GM21619 (cell line): ENCODE measurements at regions not wholly inside any gene's neighbourhood (a gene's known extent, or its start where the extent isn't known, plus 50 kb on each side); places are given as distances from the start of the nearest gene placed in this dataset.
"Not testable (repeated sequence)": the region's sequence is repeated elsewhere in the genome, so short reads cannot be mapped to it uniquely, and the experiment has no call there.

ENCODE experiments used
- ATAC-seq: cut with Tn5 transposase; IDR thresholded peaks from one replicate; pipeline ENCODE4 v1.9.1; 2021; ENCODE audit not compliant: unreplicated experiment

DNA sequence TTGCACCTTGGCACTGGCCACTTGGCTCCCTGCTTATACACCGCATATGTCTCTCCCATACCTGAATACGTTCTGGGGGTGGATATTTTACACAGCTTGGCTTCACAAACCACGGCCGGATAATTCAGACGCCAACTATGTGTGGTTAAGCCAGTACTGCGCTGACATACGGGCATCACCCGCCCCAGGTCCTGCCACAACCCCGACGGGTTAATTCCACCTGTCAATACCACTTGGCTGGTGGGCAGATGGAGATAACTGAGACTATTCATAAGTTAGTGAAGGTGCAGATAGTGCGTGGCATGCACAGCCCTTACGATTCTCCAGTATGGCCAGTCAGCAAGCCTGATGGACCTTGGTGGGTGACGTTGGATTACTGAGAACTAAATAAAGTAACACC is 696.3 kb upstream of the AGA start:
- ATAC-seq = no peak

DNA sequence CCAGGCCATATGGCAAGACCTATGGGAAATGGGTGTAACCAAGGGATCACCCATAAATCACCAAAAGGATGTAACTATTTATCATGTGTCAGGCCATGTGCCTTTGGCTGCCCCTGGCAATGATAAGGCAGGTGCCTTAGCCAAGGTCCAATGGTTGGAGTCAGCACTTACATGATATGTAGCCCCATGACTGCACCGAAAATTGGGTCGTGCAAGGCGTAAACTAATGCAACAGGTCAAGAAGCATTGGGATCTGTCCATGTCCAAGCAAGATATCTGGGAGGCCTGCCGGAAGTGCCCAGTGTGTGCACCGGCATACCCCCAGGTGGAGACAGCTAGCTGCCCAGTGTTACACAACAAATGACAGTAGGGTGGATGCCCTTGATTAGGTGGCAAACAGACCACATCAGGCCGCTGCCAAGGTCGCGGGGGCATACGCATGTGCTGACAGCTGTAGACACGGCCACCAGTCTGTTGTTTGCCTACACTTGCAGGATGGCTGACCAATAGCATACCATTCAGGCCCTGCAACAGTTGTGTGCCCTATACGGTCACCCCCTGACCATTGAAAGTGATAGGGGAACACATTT is 698.2 kb upstream of the AGA start:
- no peak for ATAC-seq

DNA sequence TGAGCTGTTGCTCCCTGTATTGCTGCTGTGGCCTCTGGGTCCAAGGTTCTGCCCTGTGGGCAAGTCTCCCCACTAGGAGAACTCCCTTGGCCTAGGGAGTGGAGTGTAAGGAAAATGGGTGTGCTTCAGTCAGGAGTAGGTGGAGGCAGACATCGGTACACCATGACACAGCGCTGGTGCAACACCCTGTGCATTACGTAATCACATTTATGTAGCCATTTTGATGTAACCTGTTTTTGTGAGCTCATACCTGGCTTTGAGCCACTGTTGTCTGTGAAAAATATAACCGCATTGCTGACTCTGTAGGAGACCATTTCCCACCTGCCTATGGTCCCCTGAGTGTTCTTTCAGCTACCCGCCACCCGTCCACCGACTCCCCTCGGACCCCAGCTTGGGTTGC is 700.5 kb upstream of the AGA start:
- ATAC-seq = no peak

DNA sequence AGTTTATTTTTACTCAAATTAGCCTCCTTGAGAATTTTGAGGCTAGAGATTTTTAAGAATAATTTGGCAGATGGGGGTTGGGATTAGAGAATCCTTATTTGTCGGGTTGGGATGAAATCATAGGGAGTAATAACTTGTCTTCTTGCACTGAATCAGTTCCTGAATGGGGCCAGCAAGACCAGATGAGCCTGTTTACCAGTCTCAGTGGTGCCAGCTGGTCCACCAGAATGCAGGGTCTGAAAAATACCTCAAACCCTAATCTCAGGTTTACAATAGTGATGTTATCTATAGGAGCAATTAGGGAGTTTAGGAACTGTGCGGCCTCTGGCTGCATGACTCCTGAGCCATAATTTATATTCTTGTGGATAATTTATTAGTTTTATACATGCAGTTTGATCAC is 705.9 kb upstream of the AGA start:
- ATAC-seq = no peak

DNA sequence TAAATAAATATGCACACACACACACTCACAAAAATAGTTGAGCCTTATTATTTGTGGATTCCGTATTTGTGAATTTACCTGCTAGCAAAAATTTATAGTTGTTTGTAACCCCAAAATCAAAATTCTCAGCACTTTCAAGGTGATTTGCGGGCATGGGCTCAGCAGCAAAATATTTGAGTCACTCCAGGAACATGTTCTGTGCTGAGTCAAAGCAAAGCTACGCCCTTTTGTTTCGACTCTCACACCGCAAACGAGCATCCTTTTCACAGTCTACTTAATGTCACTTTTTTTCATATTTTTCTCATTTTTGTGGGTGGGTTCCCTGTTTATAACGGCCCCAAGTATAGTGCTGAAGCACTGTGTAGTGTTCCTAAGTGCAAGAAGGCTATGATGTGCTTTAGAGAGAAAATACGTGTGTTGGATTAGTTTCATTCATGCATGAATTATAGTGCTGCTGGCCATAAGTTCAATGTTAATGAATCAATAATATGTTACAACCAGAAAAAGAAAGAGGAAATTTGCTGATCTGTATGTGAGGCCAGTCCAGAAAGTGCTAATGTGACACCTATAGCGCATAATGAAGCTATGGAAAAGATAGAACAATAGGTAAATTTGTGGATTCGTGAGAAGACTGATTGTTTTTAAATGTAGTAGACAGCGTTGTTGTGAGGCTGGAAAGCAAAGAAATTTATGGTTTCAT is 723.2 kb upstream of the AGA start:
- ATAC-seq = no peak

DNA sequence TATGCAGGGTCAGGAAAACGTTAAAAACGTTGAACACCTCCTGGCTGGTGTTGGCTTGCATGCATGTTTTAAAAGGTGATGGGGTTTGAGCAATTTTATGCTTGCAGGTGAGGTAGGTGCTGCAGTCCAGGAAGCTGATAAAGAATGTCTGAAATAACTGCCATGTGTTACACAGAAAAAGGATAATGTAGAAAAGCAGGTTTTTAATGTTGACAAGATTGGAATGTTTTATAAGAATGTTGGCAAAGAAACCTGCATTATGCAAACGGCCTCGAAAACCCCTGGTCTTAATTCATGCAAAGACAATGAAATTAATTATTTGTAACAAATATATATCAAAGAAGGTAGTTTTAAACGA is 723.7 kb upstream of the AGA start:
- no peak for ATAC-seq

DNA sequence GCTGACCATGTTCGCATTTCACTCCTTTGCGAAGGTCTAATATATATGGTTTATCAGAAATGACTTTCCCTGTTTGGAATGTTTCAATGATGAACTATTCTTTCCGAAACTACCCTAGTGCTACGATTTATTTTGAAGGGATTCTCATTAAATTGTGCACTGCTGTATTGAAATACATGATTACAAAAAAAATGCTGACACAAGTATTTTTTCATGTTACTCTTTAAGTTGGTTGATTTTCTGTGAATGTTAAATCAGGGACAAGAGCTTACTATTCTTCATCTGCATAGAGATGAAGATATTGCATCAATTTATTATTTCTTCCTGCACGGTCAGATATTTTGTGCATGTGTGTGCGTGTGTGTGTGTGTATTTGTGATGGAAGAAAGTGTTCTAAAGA is 731.5 kb upstream of the AGA start:
- ATAC-seq = no peak

DNA sequence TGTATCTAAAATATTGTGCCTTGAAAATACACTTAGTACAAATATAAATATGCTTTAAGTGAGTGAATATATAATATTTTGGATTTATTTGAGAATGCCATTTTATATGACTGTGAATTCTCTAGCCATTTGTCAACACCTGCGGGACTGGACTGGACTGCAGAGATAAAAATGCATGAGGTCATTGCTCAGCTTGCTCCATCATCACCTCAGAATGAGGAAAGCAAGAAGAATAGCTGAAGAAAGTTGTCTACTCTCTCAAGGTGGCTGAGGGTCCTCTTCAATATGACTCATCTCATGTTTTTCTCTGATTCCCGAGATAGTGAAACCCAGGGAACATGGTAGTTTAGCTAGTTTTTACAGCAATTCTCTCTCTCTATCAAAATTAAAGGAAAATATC is 732.5 kb upstream of the AGA start:
- ATAC-seq = no peak

DNA sequence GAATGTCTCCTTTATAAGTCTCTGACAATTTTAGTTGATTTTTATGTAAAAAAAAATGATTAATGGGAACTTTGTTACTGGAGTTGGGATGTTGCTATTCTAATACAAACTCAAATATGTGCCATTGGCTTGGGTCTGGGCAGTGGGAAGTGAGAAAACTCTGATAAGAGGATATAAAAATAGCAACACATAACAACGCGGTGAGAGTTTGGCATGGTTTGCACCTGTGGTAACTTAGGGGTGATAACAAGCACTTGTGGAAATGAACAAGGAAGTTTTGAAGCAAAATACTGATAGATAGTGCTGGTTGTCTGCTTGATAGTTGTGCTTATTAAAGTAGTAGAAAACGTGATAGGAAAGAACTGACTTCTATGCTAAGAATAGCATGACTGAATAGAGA is 743.3 kb upstream of the AGA start:
- ATAC-seq = no peak

DNA sequence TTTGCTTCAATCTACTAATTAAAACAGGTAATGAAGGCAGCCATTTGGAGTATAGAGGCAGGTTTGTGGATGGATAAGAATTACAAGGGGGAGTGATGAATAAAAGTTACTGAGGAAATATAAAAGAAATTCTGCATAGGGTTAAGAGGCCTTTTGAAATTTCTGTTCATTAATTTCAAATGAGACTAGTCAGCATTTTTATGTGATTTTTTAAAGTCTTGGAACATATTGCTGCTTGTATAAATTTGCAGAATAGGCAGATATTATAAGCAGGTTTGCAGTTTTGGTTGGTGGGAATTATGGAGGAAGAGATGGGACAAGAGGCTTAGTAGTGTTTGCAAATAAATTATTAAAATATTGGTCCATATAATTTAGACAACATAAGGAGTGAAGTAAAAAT is 750.4 kb upstream of the AGA start:
- ATAC-seq = no peak

DNA sequence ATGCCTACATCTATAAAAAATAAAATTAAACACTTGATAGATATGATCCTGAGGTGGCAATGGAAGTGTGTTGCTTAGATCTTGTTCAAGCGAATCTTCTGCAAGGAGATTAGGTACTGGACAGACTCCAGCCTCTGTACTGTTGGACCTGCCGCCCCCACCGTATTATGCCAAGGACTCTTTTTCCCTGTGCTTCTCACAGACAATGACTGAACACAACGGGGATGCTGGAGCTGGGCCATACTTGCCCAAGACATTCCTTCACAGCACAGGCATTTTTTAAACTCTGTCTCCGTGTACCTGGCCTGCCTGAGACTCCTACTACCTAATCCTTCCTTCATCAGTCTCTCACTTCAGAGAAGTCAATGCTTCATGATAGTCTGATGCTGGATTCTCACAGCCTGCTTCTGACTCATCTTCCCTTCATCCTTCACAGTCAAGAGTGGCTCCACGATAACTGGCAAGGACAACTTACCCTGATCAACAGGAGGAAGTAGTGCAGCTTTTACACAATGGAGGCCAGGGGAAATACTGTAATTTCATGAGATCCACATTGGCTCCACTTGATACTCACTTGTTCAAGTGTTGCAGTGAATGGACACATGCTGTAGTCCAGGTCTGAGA is 754.6 kb upstream of the AGA start:
- no peak for ATAC-seq

DNA sequence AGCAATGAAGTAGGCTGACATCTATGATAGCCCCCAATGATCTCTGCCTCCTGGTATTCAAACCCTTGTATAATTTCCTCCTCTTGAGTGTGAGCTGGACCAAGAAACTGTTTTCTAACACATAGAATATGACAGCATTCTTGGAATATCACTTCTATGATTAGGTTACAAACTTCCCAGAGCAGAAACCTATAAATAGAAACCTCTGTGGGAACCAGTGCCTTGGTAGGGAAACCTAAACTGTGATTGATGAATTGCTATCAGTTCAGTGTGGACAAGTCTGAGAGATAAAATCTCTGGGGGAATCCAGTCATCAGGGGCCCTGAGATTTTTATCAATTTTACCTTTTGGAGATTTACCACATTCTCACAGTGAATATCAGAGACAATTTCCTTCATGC is 756.5 kb upstream of the AGA start:
- no peak for ATAC-seq

DNA sequence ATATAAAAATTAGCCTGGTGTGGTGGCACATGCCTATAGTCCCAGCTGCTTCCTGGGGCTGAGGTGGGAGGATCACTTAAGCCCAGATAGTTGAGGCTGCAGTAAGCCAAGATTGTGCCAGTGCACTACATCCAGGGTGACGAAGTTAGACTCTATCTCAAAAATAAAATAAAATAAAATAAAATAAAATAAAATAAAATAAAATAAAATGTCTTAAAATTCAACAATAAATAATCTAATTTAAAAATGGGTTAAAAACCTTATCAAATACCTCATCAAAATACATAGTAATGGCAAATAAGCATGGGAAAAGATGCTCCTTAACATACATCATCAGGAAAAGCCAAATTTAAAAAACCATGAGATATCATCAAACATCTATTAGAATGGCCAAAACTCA is 760.2 kb upstream of the AGA start:
- no peak for ATAC-seq

DNA sequence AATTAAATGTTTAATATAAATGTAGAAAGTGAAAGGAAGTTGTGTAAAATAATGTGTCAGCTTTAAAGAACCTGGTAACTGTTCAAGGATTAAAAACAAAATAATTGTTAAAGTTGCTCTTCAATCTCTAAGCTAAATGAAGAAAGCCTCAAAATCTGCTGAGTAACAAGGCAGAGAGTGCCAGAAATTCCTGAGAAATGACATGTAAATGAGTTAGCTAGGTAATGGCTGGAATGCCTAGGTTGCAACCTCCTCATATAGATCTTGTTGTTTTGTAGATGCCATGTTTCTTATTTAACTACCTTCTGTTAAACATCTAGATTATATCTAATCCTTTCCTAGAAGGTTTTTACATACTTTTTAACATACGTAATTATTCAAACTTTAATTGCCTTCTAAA is 763.6 kb upstream of the AGA start:
- no peak for ATAC-seq

DNA sequence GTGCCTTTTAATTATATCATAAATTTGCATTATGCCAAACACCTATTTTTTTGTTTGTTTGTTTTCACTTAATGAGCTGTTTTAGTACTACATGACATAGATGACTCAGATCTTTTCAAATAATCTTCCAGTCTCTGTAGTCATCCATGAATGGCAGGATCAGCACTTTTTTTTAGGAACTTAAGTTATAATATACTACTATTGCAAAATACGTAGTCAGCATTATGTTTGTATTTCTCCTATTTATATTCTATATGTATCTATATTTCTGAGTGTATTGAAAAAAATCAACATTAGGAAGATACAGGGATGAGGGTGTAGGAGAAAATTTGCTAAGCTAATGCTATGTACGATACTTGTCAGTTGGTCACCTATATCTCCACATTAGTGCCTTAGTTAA is 773.1 kb upstream of the AGA start:
- ATAC-seq = no peak

DNA sequence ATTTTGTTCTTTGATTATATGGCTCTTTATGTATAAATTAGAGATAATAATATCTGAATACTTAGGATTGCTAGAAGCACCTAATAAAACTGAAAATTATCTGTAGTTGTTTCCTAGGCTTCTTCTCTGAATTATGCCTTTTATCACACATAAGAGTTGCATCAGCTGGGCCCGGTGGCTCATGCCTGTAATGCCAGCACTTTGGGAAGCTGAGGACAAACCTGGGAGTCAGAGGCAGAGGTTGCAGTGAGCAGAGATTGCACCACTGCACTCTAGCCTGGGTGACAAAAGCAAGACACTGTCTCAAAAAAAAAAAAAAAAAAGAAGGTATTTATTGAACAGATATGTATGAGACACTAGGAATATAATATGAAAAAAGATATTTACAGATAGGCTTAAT is 773.5 kb upstream of the AGA start:
- no peak for ATAC-seq

DNA sequence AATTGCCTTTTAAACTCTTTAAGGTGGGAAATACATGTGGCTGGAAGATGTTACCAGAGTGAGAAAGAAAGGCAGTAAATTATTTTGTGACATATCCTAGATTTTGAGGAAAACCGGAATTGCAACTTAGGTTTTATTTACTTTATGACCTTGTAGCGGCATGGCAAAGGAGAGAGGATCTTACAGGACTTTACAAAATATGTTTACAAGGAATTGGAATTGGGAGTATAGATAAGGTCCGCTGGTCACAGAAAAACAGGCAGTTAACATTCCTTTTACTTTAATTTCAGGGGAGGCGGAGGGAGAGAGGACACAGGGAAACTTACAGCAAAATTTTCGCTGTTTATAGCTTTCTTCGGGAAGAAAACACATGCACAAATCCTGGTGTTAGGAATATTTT is 784.2 kb upstream of the AGA start:
- ATAC-seq = not testable (repeated sequence)

DNA sequence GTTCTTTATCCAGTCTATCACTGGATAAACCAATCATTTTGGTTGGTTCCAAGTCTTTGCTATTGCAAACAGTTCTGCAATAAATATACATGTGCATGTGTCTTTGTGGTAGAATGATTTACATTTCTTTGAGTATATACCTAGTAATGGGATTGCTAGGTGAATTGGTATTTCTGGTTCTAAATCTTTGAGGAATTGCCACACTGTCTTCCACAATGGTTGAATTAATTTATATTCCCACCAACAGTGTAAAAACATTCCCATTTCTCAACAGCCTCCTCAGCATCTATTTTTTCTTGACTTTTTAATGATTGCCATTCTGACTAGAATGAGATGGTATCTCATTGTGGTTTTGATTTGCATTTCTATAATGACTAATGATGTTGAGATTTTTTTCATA is 791.7 kb upstream of the AGA start:
- ATAC-seq = no peak

DNA sequence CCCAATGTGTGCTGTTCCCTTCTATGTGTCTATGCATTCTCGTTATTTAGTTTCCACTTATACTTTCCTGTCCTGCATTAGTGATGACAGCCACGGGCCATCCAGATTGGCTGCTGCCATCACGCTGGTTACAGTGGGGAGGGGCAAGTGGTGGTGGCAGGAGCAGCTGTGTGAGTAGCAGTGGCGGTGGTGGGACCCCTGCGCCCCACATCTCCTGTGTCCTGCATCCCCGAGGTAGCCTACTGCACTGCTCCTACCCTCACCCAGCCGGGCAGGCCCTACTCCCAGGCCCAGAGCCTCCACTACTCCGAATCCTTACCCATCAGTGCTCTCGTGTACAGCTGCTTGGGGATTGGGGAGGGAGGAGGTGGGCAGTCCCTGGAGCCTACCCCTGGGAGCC is 798.7 kb upstream of the AGA start:
- ATAC-seq = no peak

DNA sequence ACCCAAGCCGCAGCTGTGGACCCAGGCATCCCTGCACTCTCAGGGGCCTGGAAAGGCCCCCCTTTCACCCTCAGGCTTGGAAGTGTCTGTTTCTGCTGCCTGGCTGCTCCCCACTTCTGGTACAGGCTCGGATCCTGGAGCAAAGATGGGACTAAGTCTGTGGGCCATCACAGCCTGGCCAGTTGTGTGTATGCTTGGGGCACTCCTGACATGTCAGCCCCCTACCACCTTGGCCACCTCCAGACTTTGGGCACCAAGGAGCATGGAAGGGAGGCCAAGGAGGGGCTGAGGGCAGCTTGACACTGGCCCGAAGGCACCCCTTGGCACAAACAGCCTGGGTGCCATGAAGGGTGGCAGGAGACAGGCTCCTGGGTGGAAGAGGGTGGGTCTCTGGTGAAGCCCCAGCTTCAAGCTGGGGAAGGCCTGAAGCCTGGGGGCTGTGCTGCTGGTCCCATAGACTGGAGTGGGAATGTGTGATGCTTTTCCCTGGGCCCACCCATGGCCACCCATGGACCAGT is 799.4 kb upstream of the AGA start:
- ATAC-seq = no peak

DNA sequence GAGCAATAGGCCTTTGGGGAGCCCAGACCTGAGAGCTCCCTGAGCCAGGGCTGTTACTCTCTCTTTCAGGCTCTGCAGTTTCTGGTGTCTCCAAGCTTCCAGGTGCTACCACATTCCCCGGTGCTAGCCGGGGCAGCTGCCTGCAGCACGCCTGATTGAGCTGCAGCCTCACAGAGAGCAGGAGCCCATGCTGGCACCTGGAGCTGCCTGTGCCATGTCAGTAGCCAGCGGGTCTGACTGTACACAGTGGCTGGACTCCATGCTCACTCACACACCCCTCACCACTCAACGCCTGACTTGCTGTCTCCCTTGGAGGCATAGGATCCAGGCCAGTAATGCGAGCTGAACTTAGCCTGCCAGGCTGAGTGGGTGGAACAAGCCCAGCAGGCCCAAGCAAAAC is 800.4 kb upstream of the AGA start:
- no peak for ATAC-seq

DNA sequence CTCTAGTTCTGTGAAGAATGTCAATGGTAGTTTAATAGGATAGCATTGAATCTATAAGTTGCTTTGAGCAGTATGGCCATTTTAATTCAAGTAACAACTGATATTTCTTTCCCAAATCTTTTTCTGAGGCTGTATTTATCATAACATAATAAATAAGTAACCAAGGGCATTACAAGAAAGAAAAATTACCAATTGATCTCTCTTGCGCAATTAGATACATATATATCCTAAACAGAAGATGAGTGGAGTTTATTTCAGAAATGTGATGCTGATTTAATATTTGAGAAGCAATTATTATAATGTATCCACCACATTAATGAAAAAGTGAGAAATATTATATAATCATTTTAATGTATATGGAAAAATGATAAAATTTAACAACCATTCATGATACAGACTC is 802.5 kb upstream of the AGA start:
- no peak for ATAC-seq

DNA sequence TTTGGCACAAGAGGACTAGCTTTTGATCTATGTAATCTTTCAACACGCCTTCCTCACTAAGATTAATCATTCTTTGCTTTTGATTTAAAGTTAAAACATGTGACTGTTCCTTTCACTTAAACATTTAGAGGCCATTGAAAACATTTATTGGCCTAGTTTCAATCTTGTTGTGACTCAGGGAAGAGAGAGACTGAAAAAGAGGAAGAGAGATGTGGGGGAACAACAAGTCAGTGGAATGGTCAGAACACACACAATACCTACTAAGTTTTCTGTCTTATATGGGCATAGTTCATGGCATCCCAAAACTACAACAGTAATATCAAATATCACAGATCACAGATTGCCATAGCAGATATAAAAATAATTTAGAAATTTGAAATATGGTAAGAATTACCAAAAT is 812.9 kb upstream of the AGA start:
- ATAC-seq = no peak
